HG02798 (cell line): ENCODE measurements at regions not wholly inside any gene's neighbourhood (a gene's known extent, or its start where the extent isn't known, plus 50 kb on each side); places are given as distances from the start of the nearest gene placed in this dataset.
A peak's percentile ranks its signal among the peaks of the same experiment; 100 is the strongest.

Experiments
- ATAC-seq: cut with Tn5 transposase; IDR thresholded peaks from one replicate; pipeline ENCODE4 v1.9.1; 2021; ENCODE audit warnings: mild to moderate bottlenecking; ENCODE audit not compliant: unreplicated experiment, poor library complexity

GRCh38 chr3:22947851-22948250 is 255.3 kb upstream of the UBE2E2 start:
- ATAC-seq, result no peak

GRCh38 chr3:22951910-22952309 is 251.2 kb upstream of the UBE2E2 start:
- no peak for ATAC-seq

DNA sequence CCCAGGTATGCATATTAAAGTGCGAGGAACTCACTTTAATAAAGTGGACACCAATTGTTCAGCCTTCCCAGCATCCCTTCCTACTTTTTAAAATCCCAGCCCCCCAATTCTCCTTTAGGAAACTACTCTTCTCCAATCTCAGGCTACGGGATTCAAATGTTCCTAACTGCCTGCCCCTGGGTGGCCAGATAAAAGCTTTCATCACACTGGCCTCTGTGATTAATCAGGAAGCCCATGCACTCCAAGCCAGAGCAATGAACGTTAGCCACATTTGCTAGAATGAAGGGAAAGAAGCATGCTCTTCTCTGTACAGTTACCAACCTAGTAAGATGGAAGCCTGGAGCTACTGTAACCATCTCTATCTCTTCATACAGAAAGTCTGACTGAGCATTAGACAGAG is 250.3 kb upstream of the UBE2E2 start:
- ATAC-seq, result no peak

GRCh38 chr3:22959593-22959992 is 243.5 kb upstream of the UBE2E2 start:
- peak; percentile 94 for ATAC-seq

DNA sequence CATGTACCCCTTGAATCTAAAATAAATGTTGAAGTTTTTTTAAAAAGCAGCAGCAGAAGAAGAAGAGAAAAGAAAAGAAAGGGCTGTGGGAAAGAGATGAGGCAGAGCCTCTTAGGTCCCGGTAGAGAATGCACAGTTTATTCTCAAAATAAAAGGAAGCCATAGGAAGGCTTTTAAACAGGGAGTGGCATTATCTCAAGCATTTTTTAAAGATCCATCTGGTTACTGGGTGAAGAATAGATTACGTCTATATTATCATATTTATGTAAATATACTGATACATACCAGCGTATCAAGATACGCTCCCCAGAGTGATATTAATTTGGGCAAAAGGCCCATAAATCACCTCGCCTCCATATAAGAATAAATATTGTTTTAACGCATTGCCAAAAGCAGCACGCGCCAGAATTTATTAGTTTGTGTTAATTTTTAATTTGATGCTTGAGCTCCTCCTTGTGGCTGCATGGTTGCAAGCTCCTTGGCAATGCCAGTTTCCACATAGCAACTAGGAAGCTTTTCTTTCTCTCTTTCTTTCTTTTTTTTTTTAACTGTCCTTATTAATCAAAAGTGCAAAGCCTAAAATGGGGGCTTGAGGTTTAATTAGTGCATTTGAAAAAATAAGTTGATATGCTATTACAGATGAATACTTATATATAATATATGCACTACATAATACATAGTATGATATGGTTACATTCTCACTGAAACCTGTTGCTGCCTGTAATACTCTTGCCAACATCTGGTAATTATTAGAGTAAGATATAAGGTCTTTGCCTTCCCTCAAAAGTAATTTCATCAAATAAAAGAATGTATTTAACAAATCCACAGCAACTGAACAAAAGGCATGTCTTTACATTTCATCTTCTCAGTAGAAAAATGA is 242.8 kb upstream of the UBE2E2 start:
- peak; percentile 39 for ATAC-seq

- no peak for ATAC-seq
These were observed 240.9 kb upstream of the UBE2E2 start for GRCh38 chr3:22962244-22962643.

DNA sequence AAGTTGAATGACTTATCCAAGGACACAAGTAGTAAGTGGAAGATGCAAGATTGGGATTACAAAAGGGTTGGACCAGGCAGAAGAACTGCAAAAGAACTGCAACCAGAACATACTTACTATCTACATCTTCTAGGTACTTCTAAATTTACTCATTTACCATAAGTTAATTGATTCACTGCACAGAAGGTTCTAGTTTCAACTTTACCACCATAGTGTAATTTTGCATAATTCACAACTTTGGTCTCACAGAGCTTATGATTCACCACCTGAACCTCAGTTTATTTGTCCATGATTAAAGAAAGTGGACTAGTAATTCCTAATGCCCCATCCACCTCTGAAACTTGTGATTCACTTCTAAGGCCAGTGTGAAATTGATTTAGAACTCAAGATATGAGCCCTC is 236.8 kb upstream of the UBE2E2 start:
- peak; percentile 31 for ATAC-seq

- ATAC-seq, result peak; percentile 37
These were observed 233.9 kb upstream of the UBE2E2 start for GRCh38 chr3:22969276-22969675.

DNA sequence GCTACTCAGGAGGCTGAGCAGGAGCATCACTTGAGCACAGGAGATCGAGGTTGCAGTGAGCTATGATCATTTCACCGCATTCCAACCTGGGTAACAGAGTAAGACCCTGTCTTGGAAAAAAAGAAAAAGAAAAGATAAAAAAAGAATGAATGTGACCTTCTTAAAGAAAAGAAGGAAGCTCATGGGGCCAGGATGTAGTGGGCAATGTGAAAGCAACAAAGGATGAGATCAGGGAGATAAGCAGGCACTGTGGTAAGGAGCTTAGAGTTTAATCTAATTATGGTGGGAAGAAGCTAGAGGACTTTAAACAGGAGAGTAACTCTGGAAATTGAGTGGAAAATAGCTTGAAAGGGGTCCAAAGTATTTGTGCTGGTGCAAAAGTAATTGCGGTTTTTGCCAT is 231.6 kb upstream of the UBE2E2 start:
- ATAC-seq, result no peak

DNA sequence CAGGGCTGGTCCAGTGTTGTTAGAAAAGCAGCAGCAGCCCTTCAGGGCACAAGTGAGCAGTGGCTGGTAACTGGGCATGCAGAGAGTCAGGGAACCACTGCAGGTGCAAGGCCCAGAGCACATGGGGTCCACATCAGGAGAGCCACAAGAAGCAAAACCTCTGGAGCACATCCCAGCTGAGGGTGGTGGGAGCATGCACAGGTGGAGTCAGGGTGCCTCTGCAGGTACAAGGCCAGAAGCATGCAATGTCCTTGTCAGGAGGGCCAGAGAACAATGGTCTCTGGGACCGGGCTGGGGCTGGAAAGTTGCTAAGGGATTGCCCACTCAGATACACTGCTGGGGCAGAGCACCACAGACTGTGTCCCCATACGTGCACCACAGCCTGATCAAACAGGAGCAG is 226.1 kb upstream of the UBE2E2 start:
- ATAC-seq, result peak; percentile 18

- ATAC-seq, result peak; percentile 87
These were observed 225.4 kb upstream of the UBE2E2 start for GRCh38 chr3:22977650-22978289.

GRCh38 chr3:22979581-22979980 is 223.5 kb upstream of the UBE2E2 start:
- ATAC-seq, result no peak

DNA sequence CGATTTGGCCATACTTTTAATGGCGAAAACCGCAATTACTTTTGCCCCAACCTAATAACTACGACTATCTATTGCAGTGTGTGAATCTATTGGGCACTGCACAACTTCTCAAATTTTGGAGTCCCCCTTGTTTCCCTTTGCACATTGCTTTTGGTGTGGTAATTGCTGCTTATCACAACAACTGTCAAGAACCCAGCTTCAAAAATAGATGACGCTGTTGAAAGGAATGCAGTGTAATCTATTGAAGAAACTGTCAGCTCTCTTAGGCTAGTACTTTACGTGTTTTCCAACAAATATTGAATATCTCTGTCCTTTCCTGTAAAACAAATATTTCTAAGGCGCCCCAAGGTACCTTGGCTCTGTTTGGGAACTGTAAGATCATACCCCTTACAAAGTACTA is 222.8 kb upstream of the UBE2E2 start:
- ATAC-seq, result no peak

DNA sequence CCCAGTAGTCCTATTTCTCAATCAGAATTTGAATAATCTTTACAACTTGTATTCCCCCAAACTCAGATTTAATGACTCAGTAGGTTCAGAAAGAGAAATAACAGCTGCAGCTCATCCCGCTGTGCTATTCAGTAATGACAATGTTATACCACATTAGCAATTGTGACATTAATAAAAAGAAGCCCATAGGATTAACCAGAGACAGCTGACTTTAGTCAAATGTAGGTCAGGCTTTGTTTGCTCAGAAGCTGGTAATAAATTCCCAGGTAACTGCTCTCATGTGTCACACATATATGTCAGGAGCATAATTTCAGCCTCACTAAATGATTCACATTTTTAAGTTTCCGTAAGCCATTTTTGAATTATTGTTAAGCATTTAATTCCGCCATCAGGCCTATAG is 222.0 kb upstream of the UBE2E2 start:
- ATAC-seq, result no peak

DNA sequence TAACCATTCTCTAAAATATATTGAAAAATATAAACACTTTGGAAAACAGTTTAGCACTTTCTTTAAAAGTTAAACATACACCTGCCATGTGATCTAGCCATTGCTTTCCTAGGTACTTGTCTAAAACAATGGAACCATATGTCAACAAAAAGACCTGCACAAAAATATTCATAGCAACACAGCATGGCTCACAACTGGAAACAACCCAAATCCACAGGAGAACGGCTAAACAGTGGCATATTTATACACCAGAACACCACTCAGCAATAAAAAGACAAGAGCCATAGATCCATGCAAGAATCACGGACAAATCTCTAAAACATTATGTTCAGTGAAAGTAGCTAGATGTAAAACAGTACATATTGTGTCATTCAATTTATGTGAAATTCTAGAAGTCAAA is 221.3 kb upstream of the UBE2E2 start:
- ATAC-seq, result no peak

DNA sequence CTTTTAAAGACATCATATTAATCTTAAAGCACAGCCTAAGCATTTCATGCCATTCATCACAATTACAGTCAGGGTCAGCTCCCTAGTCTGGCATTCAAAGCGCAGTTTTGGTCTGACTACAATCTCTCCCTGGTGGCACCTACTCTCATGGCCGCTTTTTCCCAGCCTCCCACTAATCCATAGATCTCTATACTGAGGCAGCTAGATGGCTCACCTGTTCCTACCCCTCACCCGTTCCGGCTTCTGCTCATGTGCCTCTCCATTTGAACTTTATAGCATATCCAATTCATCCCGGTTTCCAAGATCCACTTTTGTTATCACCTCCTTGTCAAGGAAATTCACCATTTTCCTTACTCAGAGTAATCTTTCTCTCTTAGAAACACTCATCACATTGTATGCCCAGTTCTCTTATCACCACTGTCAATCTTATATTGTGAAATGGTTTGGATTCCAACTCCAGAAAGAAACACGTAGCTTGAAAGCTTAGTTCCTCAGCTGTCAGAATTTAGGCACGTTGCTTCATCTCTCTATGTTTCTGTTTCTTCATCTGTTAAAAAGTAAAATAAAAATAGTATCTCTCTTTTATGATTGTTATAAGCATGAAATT is 220.0 kb upstream of the UBE2E2 start:
- ATAC-seq, result no peak

DNA sequence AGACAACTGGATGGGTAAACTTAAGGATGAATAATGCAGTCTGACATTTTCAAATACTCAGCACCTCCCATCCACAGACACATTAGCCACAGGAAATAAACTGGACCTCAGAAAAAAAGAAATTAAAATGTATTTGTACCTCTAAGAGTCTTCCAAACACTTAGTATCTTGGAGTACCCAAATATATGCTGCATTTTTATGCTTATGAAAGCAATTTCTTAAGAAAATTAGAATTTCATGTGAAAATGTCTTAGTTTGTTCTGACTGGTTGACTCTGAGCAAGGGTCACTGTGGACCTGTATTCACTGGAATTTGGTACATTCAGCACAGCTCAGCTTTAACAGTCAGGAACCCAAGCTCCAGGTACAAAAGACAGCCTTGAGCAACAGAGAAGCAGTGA is 216.2 kb upstream of the UBE2E2 start:
- no peak for ATAC-seq

- no peak for ATAC-seq
These were observed 214.6 kb upstream of the UBE2E2 start for GRCh38 chr3:22988566-22988965.

GRCh38 chr3:22989716-22990115 is 213.4 kb upstream of the UBE2E2 start:
- no peak for ATAC-seq

DNA sequence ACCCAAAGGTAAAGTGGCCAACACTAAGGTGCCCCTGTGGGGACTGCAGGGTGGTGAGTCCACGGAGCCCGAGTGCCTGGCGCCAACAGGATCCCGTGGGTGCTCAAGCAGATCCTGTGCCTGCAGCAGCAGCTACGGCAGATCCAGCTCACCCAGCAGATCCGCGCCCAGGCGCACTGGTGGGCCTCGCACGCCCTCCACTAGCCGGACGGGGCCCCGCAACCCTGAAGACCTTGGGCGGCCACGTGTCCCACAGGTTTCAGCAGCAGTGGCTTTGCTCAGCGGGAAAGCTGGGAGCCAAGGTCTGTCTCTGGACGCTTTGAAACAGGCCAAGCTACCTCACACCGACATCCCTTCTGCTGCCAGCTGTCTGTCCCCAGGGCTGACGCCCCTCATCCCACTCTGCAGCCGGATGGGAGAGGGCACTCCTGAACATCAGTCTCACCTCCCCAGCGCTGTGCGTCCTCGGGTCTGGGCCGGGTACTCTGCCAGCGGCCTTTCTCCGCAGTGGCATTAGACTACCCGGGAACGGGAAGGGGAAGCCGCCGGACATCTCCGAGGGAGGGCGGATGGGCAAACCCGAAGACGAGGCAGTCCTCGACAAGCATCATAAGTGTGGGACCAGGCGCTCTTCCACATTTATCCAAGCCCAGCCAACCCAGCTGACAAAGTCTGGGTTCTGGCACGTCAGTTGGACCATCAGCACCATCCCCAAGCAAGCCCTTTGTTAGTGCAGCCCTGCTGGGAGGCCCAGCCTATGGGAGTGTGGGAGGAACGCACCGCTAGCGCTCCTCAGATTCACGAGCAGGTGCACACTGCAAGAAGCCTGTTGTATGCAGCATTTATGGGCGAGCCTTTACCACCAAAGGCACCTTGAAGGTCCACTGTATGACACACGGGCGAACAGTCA is 212.6 kb upstream of the UBE2E2 start:
- ATAC-seq, result no peak
